ENCODE measurements at regions not wholly inside any gene's neighbourhood (a gene's known extent, or its start where the extent isn't known, plus 50 kb on each side); places are given as distances from the start of the nearest gene placed in this dataset.

- no peak for TF ChIP-seq ZNF219 (CRISPR knock-in tag; IDR thresholded peaks at IDR 0.05; ENCODE audit: borderline replicate concordance)
- no peak for TF ChIP-seq E2F1 (CRISPR knock-in tag; IDR thresholded peaks at IDR 0.05)
- no peak for TF ChIP-seq TEAD1 (CRISPR knock-in tag; IDR thresholded peaks at IDR 0.05)
- no peak for TF ChIP-seq E2F5 (CRISPR knock-in tag; IDR thresholded peaks at IDR 0.05)
- TF ChIP-seq GABPB1 (CRISPR knock-in tag; IDR thresholded peaks at IDR 0.05), result no peak
- TF ChIP-seq FOXP4 (CRISPR knock-in tag; IDR thresholded peaks at IDR 0.05), result no peak
Observed at GRCh38 chr6:75550544-75551167, 51.0 kb upstream of the SENP6 start (continued).

GRCh38 chr6:75551367-75551952 is 50.2 kb upstream of the SENP6 start:
- no peak for TF ChIP-seq ZNF263 (CRISPR knock-in tag; IDR thresholded peaks at IDR 0.05; ENCODE audit: low read depth)
- no peak for TF ChIP-seq GABPB1 (CRISPR knock-in tag; IDR thresholded peaks at IDR 0.05)
- no peak for TF ChIP-seq ZNF425 (CRISPR knock-in tag; conservative IDR thresholded peaks at IDR 0.05)
- TF ChIP-seq GRHL2 (CRISPR knock-in tag; IDR thresholded peaks at IDR 0.05; ENCODE audit: insufficient replicate concordance, severe bottlenecking), result no peak
- no peak for TF ChIP-seq RELA (CRISPR knock-in tag; IDR thresholded peaks at IDR 0.05; ENCODE audit: borderline replicate concordance)
- no peak for TF ChIP-seq ELF4 (CRISPR knock-in tag; IDR thresholded peaks at IDR 0.05; ENCODE audit: low read depth)
- no peak for TF ChIP-seq NFATC4 (CRISPR knock-in tag; IDR thresholded peaks at IDR 0.05)
- no peak for TF ChIP-seq NR1H2 (CRISPR knock-in tag; IDR thresholded peaks at IDR 0.05)
- TF ChIP-seq JAZF1 (CRISPR knock-in tag; IDR thresholded peaks at IDR 0.05), result no peak
- TF ChIP-seq RORB (CRISPR knock-in tag; IDR thresholded peaks at IDR 0.05), result no peak
- TF ChIP-seq IRF2 (CRISPR knock-in tag; IDR thresholded peaks at IDR 0.05; ENCODE audit: borderline replicate concordance, low read depth), result no peak
- no peak for TF ChIP-seq TEAD4 (CRISPR knock-in tag; IDR thresholded peaks at IDR 0.05)
- no peak for TF ChIP-seq E2F4 (CRISPR knock-in tag; IDR thresholded peaks at IDR 0.05; ENCODE audit: borderline replicate concordance, low read depth)
- no peak for TF ChIP-seq CBFB (CRISPR knock-in tag; IDR thresholded peaks at IDR 0.05; ENCODE audit: low read depth)
- Mint-ChIP-seq H3K9me3 (no peaks in the 10 kb centered on the region), H3K4me1 (peaks cover 7% of the 10 kb centered on the region), H3K4me3 (no peak overlapping the region), H3K27me3 (ENCODE audit: low read depth) (no peaks in the 10 kb centered on the region), H3K36me3 (no peaks in the 10 kb centered on the region), H3K27ac (no peak overlapping the region)
- DNase-seq (ENCODE audit: low spot score) (no peak), ATAC-seq (no peak)
- POLR2A ChIA-PET, result no interaction called here
- CTCF ChIA-PET, result interaction anchor here (0.7 kb wide), 1 partner anchor 1641 kb away, joined by 3 read pairs; no protein-coding TSS in a partner anchor

All from WTC11 (cell line).